Endothelial cell of umbilical vein (primary cell): ENCODE measurements at regions not wholly inside any gene's neighbourhood (a gene's known extent, or its start where the extent isn't known, plus 50 kb on each side); places are given as distances from the start of the nearest gene placed in this dataset.

Experiments
- BruUV-seq: library from RNA; stranded (reverse); fragments of 400-500 nt; replicated peaks from 2 replicates; lab custom pipeline; 2021; lab: Mats Ljungman, UMichigan
- CTCF ChIA-PET: fragments of 300-600, 350-600 bp; sonication (Branson Sonifier 250); formaldehyde crosslinking; loops from one replicate; lab custom pipeline; 2021; ENCODE audit warnings: antibody characterized with exemption, inconsistent platforms; lab: Charles Lee
- POLR2A ChIA-PET: fragments of 300-600, 350-600 bp; sonication (Branson Sonifier 250); formaldehyde crosslinking; loops from one replicate; lab custom pipeline; 2021; ENCODE audit warnings: antibody characterized with exemption, inconsistent platforms; lab: Charles Lee
- DNase-seq: peaks from one replicate; pipeline ENCODE4 v3.0.0-alpha.2; 2011; ENCODE audit warnings: low read depth, low spot score
- FAIRE-seq: peaks from 2 replicates; lab custom pipeline; 2011; peaks lifted over from hg19 to GRCh38; lab: Jason Lieb, UNC
- H2AFZ ChIP-seq: 2 replicates; pipeline ENCODE4 v1.6.0; 2012; ENCODE audit warnings: low read depth, low read length, control low read depth, inconsistent platforms
- H3K27ac ChIP-seq: 2 replicates; pipeline ENCODE4 v1.5.1; 2011; ENCODE audit warnings: low read depth, mild to moderate bottlenecking, control low read depth, low read length, moderate library complexity; ENCODE audit not compliant: insufficient read depth
- H3K27me3 ChIP-seq, 2 experiments: 2 replicates each; pipeline versions ENCODE4 v1.6.0 to v1.6.1; 2011; ENCODE audit warnings: low read length in 2 of 2, mixed read lengths in 1 of 2; ENCODE audit not compliant: control insufficient read depth in 2 of 2, insufficient read depth in 2 of 2
- H3K36me3 ChIP-seq, 2 experiments: 2 replicates in 1 of 2; 3 replicates in 1 of 2; pipeline ENCODE4 v1.5.1; 2011; ENCODE audit warnings: low read length in 2 of 2, mild to moderate bottlenecking in 1 of 2, moderate library complexity in 1 of 2; ENCODE audit not compliant: control insufficient read depth in 2 of 2, insufficient read depth in 2 of 2; ENCODE audit errors: extremely low read depth in 1 of 2
- H3K4me1 ChIP-seq: 3 replicates; pipeline ENCODE4 v1.5.1; 2011; ENCODE audit warnings: mild to moderate bottlenecking, low read length; ENCODE audit not compliant: control insufficient read depth, insufficient read depth; ENCODE audit errors: extremely low read depth
- H3K4me2 ChIP-seq: 2 replicates; pipeline ENCODE4 v1.6.1; 2011; ENCODE audit warnings: low read length, control low read depth, mixed read lengths; ENCODE audit not compliant: insufficient read depth
- H3K4me3 ChIP-seq, 3 experiments: fragments of 200-600 bp in 1 of 3; sonication (generic), shearing (Covaris generic) in 1 of 3; replicated peaks in 1 of 3; 2 replicates each; pipeline ENCODE4 v1.5.1; 2011 to 2016; ENCODE audit warnings: control low read depth in 3 of 3, low read length in 3 of 3, mild to moderate bottlenecking in 2 of 3, inconsistent platforms in 1 of 3, low read depth in 1 of 3, moderate library complexity in 1 of 3; ENCODE audit not compliant: insufficient read depth in 1 of 3
- H3K79me2 ChIP-seq: 2 replicates; pipeline ENCODE4 v1.6.0; 2012; ENCODE audit warnings: low read length, inconsistent platforms; ENCODE audit not compliant: control insufficient read depth, insufficient read depth
- H3K9ac ChIP-seq: replicated peaks from 2 replicates; pipeline ENCODE3; 2011; ENCODE audit warnings: low read length, control low read depth; ENCODE audit not compliant: insufficient read depth; ENCODE audit errors: extremely low read depth
- H3K9me1 ChIP-seq: replicated peaks from 3 replicates; pipeline ENCODE4 v1.6.0; 2011; ENCODE audit warnings: mild to moderate bottlenecking, low read length; ENCODE audit not compliant: control insufficient read depth, insufficient read depth; ENCODE audit errors: extremely low read depth
- H3K9me3 ChIP-seq: replicated peaks from 2 replicates; pipeline ENCODE4 v1.5.1; 2012; ENCODE audit warnings: low read length, inconsistent platforms; ENCODE audit not compliant: control insufficient read depth, insufficient read depth
- H4K20me1 ChIP-seq: replicated peaks from 2 replicates; pipeline ENCODE3; 2011; ENCODE audit warnings: mild to moderate bottlenecking, low read length; ENCODE audit not compliant: control insufficient read depth, insufficient read depth; ENCODE audit errors: extremely low read depth
- EZH2 ChIP-seq: IDR thresholded peaks from 2 replicates; pipeline ENCODE4 v1.6.1; 2012; ENCODE audit warnings: borderline replicate concordance, low read depth, mild to moderate bottlenecking, moderate library complexity, low read length, inconsistent platforms; ENCODE audit not compliant: severe bottlenecking
- FOS ChIP-seq: IDR thresholded peaks from 2 replicates; pipeline ENCODE4 v1.6.1; 2011; ENCODE audit warnings: mild to moderate bottlenecking, low read length, moderate library complexity, borderline replicate concordance; ENCODE audit not compliant: insufficient read depth
- GATA2 ChIP-seq: IDR thresholded peaks from 2 replicates; pipeline ENCODE4 v1.7.0; 2011; ENCODE audit warnings: low read depth, mild to moderate bottlenecking, moderate library complexity, mixed read lengths, low read length; ENCODE audit not compliant: insufficient read length, insufficient read depth
- JUN ChIP-seq: IDR thresholded peaks from 2 replicates; pipeline ENCODE4 v1.6.1; 2011; ENCODE audit warnings: borderline replicate concordance, low read depth; ENCODE audit not compliant: insufficient read length, insufficient read depth
- MYC ChIP-seq: IDR thresholded peaks from one replicate; pipeline ENCODE4 v1.6.1; 2011; ENCODE audit warnings: mild to moderate bottlenecking, low read depth, low read length
- POLR2A ChIP-seq: IDR thresholded peaks from 2 replicates; pipeline ENCODE4 v1.6.1; 2012; ENCODE audit warnings: low read depth, mild to moderate bottlenecking, control low read depth, low read length
- POLR2AphosphoS5 ChIP-seq: IDR thresholded peaks from 2 replicates; pipeline ENCODE4 v1.6.1; 2012; ENCODE audit warnings: low read depth, mild to moderate bottlenecking, control low read depth, low read length, moderate library complexity; ENCODE audit not compliant: insufficient read depth
- dilution Hi-C: fragments of 300-500 bp; cut with MboI; formaldehyde crosslinking; loops from one replicate; pipeline ENCODE4 v1.15.0; 2019; ENCODE audit warnings: low sequenced_read_pairs; ENCODE audit not compliant: extremely low pct_ligation_motif_present
- intact Hi-C: fragments of 100-400 bp; cut with micrococcal nuclease; formaldehyde crosslinking; loops from one replicate; pipeline ENCODE4 v1.10.0; 2022
- TF ChIP-seq, protein P1 (sequence below): IDR thresholded peaks from 2 replicates; pipeline ENCODE4 v1.6.1; 2011; ENCODE audit not compliant: insufficient read depth, insufficient read length
- TF ChIP-seq, protein P2 (sequence below), 2 donors: IDR thresholded peaks; 1 replicate in 1 of 2; 2 replicates in 1 of 2; pipeline ENCODE4 v1.5.1; 2011; ENCODE audit warnings: low read length in 2 of 2, mild to moderate bottlenecking in 2 of 2, moderate library complexity in 2 of 2, control low read depth in 1 of 2, inconsistent platforms in 1 of 2, low read depth in 1 of 2; ENCODE audit not compliant: insufficient read depth in 1 of 2; ENCODE audit errors: extremely low read depth in 1 of 2

- no peak overlapping the region for H3K27ac ChIP-seq
- CTCF ChIA-PET = no interaction called here
- H3K9ac ChIP-seq = no peak overlapping the region
- no peaks in the 10 kb centered on the region for H4K20me1 ChIP-seq
- H3K4me1 ChIP-seq = no peaks in the 10 kb centered on the region
- H2AFZ ChIP-seq = no peak overlapping the region
- H3K9me1 ChIP-seq = no peaks in the 10 kb centered on the region
- intact Hi-C loops = no loop called here
- H3K4me3 ChIP-seq = no peak overlapping the region
- DNase-seq = no peak
- H3K27me3 ChIP-seq = peaks cover 0 to 2% of the 10 kb centered on the region in 2 experiments
- H3K36me3 ChIP-seq = no peaks in the 10 kb centered on the region
- no peaks in the 10 kb centered on the region for H3K79me2 ChIP-seq
- BruUV-seq = no TSS peak
- no peak for FAIRE-seq
- POLR2A ChIA-PET = no interaction called here
- H3K9me3 ChIP-seq = no peaks in the 10 kb centered on the region
- dilution Hi-C loops = no loop called here
- TF ChIP-seq EZH2 (no peak), FOS (no peak), POLR2A (no peak), MYC (no peak), POLR2AphosphoS5 (no peak), GATA2 (no peak), JUN (no peak)
- TF ChIP-seq, protein P1, sequence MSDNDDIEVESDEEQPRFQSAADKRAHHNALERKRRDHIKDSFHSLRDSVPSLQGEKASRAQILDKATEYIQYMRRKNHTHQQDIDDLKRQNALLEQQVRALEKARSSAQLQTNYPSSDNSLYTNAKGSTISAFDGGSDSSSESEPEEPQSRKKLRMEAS = no peak
- TF ChIP-seq, protein P2, sequence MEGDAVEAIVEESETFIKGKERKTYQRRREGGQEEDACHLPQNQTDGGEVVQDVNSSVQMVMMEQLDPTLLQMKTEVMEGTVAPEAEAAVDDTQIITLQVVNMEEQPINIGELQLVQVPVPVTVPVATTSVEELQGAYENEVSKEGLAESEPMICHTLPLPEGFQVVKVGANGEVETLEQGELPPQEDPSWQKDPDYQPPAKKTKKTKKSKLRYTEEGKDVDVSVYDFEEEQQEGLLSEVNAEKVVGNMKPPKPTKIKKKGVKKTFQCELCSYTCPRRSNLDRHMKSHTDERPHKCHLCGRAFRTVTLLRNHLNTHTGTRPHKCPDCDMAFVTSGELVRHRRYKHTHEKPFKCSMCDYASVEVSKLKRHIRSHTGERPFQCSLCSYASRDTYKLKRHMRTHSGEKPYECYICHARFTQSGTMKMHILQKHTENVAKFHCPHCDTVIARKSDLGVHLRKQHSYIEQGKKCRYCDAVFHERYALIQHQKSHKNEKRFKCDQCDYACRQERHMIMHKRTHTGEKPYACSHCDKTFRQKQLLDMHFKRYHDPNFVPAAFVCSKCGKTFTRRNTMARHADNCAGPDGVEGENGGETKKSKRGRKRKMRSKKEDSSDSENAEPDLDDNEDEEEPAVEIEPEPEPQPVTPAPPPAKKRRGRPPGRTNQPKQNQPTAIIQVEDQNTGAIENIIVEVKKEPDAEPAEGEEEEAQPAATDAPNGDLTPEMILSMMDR (IDR thresholded peaks at IDR 0.05; ENCODE audit: extremely low read depth in 1 of 2, insufficient read depth in 1 of 2, low read depth in 1 of 2, low read length in 2 of 2) = no peak
- H3K4me2 ChIP-seq = no peak overlapping the region
These were observed 690.5 kb upstream of the NR5A2 start for GRCh38 chr1:199336745-199337640.
